HepG2 (cell line): ENCODE measurements at regions not wholly inside any gene's neighbourhood (a gene's known extent, or its start where the extent isn't known, plus 50 kb on each side); places are given as distances from the start of the nearest gene placed in this dataset.

Experiments used
- ATAC-seq: fragments of 200-7000 bp; cut with Tn5 transposase; 3 replicates; pipeline ENCODE4 v1.9.1; 2020; ENCODE audit warnings: mild to moderate bottlenecking, moderate library complexity
- BruUV-seq: library from RNA; stranded (reverse); fragments of 400-500 nt; replicated peaks from 2 replicates; lab custom pipeline; 2021; lab: Mats Ljungman, UMichigan
- CTCF ChIA-PET: fragments of 300-600 bp; formaldehyde crosslinking; extraction: SDS; loops from one replicate; lab custom pipeline; 2021; ENCODE audit warnings: low total read pairs, inconsistent platforms, low intra/inter-chr PET ratio; lab: Yijun Ruan, JAX
- POLR2A ChIA-PET: fragments of 350-600 bp; sonication (Branson Sonifier 250); formaldehyde crosslinking; loops from one replicate; lab custom pipeline; 2020; ENCODE audit warnings: antibody characterized with exemption, inconsistent platforms; lab: Yijun Ruan, JAX
- DNase-seq: peaks from one replicate; pipeline ENCODE4 v3.0.0-alpha.2; 2015; ENCODE audit warnings: low spot score
- FAIRE-seq: peaks from 3 replicates; lab custom pipeline; 2011; peaks lifted over from hg19 to GRCh38; lab: Jason Lieb, UNC
- H2AFZ ChIP-seq: one replicate; pipeline ENCODE4 v1.6.1; 2011; ENCODE audit warnings: low read length, inconsistent platforms
- H3K27ac ChIP-seq: fragments of 300-600 bp; 3 replicates; pipeline ENCODE4 v1.8.0; 2011; ENCODE audit warnings: mixed run types, mild to moderate bottlenecking, mixed read lengths, low read length, inconsistent platforms; ENCODE audit not compliant: insufficient read depth; ENCODE audit errors: extremely low read length
- H3K27me3 ChIP-seq, 2 experiments: fragments of 200-600 bp in 1 of 2; 2 replicates in 1 of 2; 3 replicates in 1 of 2; pipeline versions ENCODE4 v1.6.0 to v1.8.0; 2011; ENCODE audit warnings: low read length in 2 of 2, mild to moderate bottlenecking in 2 of 2, moderate library complexity in 2 of 2, inconsistent platforms in 1 of 2; ENCODE audit not compliant: insufficient read depth in 2 of 2, control insufficient read depth in 1 of 2
- H3K36me3 ChIP-seq, 2 experiments: fragments of 200-600 bp in 1 of 2; replicated peaks in 1 of 2; 2 replicates in 1 of 2; 3 replicates in 1 of 2; pipeline versions ENCODE4 v1.5.1 to v1.8.0; 2011; ENCODE audit warnings: low read length in 2 of 2, inconsistent platforms in 1 of 2; ENCODE audit not compliant: insufficient read depth in 2 of 2, control insufficient read depth in 1 of 2
- H3K4me1 ChIP-seq: 2 replicates; pipeline ENCODE4 v1.5.1; 2012; ENCODE audit warnings: low read length, inconsistent platforms; ENCODE audit not compliant: insufficient read depth
- H3K4me2 ChIP-seq: 2 replicates; pipeline ENCODE4 v1.6.0; 2011; ENCODE audit warnings: low read depth, low read length, inconsistent platforms
- H3K4me3 ChIP-seq, 3 experiments: fragments of 200-600 bp in 1 of 3; sonication (generic), shearing (Covaris generic) in 1 of 3; replicated peaks in 1 of 3; 2 replicates each; pipeline ENCODE4 v1.5.1; 2011 to 2016; ENCODE audit warnings: low read length in 3 of 3, inconsistent platforms in 2 of 3, low read depth in 2 of 3, mild to moderate bottlenecking in 2 of 3, control low read depth in 1 of 3, mixed read lengths in 1 of 3; ENCODE audit not compliant: insufficient read depth in 1 of 3
- H3K79me2 ChIP-seq: one replicate; pipeline ENCODE4 v1.6.1; 2011; ENCODE audit warnings: low read length, inconsistent platforms; ENCODE audit not compliant: insufficient read depth
- H3K9ac ChIP-seq: 2 replicates; pipeline ENCODE4 v1.6.0; 2011; ENCODE audit warnings: mild to moderate bottlenecking, low read depth, low read length, inconsistent platforms; ENCODE audit not compliant: insufficient read depth
- H3K9me3 ChIP-seq: 2 replicates; pipeline ENCODE4 v1.5.1; 2012; ENCODE audit warnings: mild to moderate bottlenecking, low read length
- H4K20me1 ChIP-seq: 2 replicates; pipeline ENCODE4 v1.6.0; 2011; ENCODE audit warnings: inconsistent platforms, mild to moderate bottlenecking, low read length, moderate library complexity; ENCODE audit not compliant: insufficient read depth
- AKAP8 ChIP-seq: sonication (generic); formaldehyde crosslinking; IDR thresholded peaks from 2 replicates; pipeline ENCODE4 v1.5.1; 2020; ENCODE audit warnings: mild to moderate bottlenecking, missing genetic modification reagents
- ATF6 ChIP-seq: sonication (generic); formaldehyde crosslinking; conservative IDR thresholded peaks from 2 replicates; pipeline ENCODE4 v1.4.0; 2020; ENCODE audit warnings: missing genetic modification reagents
- FOXC1 ChIP-seq: sonication (generic); formaldehyde crosslinking; IDR thresholded peaks from 2 replicates; pipeline ENCODE4 v1.8.0; 2022; ENCODE audit warnings: mild to moderate bottlenecking, missing genetic modification reagents, borderline replicate concordance
- MBD4 ChIP-seq: IDR thresholded peaks from 2 replicates; pipeline ENCODE4 v1.6.1; 2012; ENCODE audit warnings: low read length, inconsistent platforms, borderline replicate concordance
- MLXIP ChIP-seq: sonication (generic); formaldehyde crosslinking; IDR thresholded peaks from 2 replicates; pipeline ENCODE4 v1.9.0; 2021; ENCODE audit warnings: missing genetic modification reagents, borderline replicate concordance
- SMAD1 ChIP-seq: sonication (generic); formaldehyde crosslinking; IDR thresholded peaks from 2 replicates; pipeline ENCODE4 v1.4.0; 2020; ENCODE audit warnings: missing genetic modification reagents, low read depth, mild to moderate bottlenecking, borderline replicate concordance
- SMYD3 ChIP-seq: sonication (generic); formaldehyde crosslinking; IDR thresholded peaks from 2 replicates; pipeline ENCODE4 v1.8.1; 2023; ENCODE audit warnings: mild to moderate bottlenecking, missing genetic modification reagents
- ZBTB7A ChIP-seq: sonication (generic); formaldehyde crosslinking; IDR thresholded peaks from 2 replicates; pipeline ENCODE4 v1.8.0; 2022; ENCODE audit warnings: mild to moderate bottlenecking, missing genetic modification reagents
- ZNF761 ChIP-seq: sonication (generic); formaldehyde crosslinking; conservative IDR thresholded peaks from 2 replicates; pipeline ENCODE4 v1.4.0; 2020; ENCODE audit warnings: mild to moderate bottlenecking, missing genetic modification reagents
- ZUFSP ChIP-seq: sonication (generic); formaldehyde crosslinking; IDR thresholded peaks from 2 replicates; pipeline ENCODE4 v1.9.0; 2021; ENCODE audit warnings: missing genetic modification reagents, mild to moderate bottlenecking, borderline replicate concordance
- WGBS: methylation state at CpG from one replicate; pipeline ENCODE4 v1.1.6; 2017; ENCODE audit warnings: low lambda C conversion rate; 5-methylcytosine and 5-hydroxymethylcytosine counted together
- in situ Hi-C: cut with HindIII; loops from 2 replicates; pipeline ENCODE4 v1.10.0; 2017; ENCODE audit warnings: low pct_unique_long_range_greater_than_20kb; ENCODE audit not compliant: extremely low pct_ligation_motif_present
- intact Hi-C: fragments of 100-400 bp; cut with micrococcal nuclease; formaldehyde crosslinking; loops from one replicate; pipeline ENCODE4 v1.10.0; 2022; ENCODE audit not compliant: unreplicated experiment
- TF ChIP-seq, protein P1 (sequence below): sonication (generic); formaldehyde crosslinking; IDR thresholded peaks from 2 replicates; pipeline ENCODE4 v1.4.0; 2020; ENCODE audit warnings: missing genetic modification reagents
- TF ChIP-seq, protein P2 (sequence below): IDR thresholded peaks from 2 replicates; pipeline ENCODE4 v1.6.1; 2012; ENCODE audit warnings: inconsistent platforms
- TF ChIP-seq, protein P3 (sequence below): sonication (generic); formaldehyde crosslinking; IDR thresholded peaks from 2 replicates; pipeline ENCODE4 v1.4.0; 2020; ENCODE audit warnings: missing genetic modification reagents

- TF ChIP-seq, protein P1, sequence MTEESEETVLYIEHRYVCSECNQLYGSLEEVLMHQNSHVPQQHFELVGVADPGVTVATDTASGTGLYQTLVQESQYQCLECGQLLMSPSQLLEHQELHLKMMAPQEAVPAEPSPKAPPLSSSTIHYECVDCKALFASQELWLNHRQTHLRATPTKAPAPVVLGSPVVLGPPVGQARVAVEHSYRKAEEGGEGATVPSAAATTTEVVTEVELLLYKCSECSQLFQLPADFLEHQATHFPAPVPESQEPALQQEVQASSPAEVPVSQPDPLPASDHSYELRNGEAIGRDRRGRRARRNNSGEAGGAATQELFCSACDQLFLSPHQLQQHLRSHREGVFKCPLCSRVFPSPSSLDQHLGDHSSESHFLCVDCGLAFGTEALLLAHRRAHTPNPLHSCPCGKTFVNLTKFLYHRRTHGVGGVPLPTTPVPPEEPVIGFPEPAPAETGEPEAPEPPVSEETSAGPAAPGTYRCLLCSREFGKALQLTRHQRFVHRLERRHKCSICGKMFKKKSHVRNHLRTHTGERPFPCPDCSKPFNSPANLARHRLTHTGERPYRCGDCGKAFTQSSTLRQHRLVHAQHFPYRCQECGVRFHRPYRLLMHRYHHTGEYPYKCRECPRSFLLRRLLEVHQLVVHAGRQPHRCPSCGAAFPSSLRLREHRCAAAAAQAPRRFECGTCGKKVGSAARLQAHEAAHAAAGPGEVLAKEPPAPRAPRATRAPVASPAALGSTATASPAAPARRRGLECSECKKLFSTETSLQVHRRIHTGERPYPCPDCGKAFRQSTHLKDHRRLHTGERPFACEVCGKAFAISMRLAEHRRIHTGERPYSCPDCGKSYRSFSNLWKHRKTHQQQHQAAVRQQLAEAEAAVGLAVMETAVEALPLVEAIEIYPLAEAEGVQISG (CRISPR knock-in tag) = no peak
- TF ChIP-seq FOXC1 (no peak), MLXIP (CRISPR knock-in tag) (no peak), SMYD3 (no peak), MBD4 (no peak), SMAD1 (CRISPR knock-in tag) (no peak)
Observed at GRCh38 chr4:26130173-26130572, 190.6 kb upstream of the RBPJ start (continued).

DNA sequence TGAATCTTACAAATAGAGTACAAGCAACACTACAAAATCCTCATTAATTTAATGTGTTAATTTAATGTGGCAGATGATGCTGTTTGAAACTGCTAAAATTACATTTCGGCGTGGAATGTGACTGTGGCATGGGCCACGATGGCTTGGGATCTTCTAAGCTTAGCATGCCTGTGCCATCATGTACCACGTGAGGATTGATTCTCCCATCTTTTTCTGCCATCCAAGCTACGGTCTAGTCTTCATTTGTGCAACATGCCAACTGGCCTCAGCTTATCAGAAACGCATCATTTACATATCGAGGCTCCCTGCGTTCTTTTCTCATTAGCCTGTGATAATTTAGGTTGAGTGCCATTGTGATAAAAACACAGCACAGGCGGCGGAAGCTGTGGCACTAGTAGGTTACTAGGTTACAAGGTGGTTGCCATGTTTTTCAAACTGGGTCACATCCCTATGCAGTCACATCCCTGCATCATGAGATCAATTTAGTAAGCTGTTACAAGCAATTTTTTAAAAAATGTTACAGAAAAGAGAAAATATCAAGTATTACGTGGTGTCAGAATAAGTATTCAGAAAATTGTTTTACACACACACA lies 189.9 kb upstream of the RBPJ start:
- Histone ChIP-seq H3K27me3 (no peaks in the 10 kb centered on the region), H3K9ac (no peak overlapping the region), H4K20me1 (no peaks in the 10 kb centered on the region), H2AFZ (no peak overlapping the region), H3K9me3 (no peaks in the 10 kb centered on the region), H3K36me3 (no peaks in the 10 kb centered on the region), H3K4me2 (no peak overlapping the region), H3K79me2 (no peaks in the 10 kb centered on the region), H3K27ac (no peak overlapping the region), H3K4me3 (no peak overlapping the region), H3K4me1 (no peaks in the 10 kb centered on the region)
- intact Hi-C loops (loop anchor here (10.0 kb wide), 1 partner anchor 106 kb away; no protein-coding TSS in a partner anchor), in situ Hi-C loops (no loop called here)
- BruUV-seq = no TSS peak
- FAIRE-seq (no peak), ATAC-seq (no peak), DNase-seq (no peak)
- POLR2A ChIA-PET = no interaction called here
- 44% methylated on average over 11 of the region's 11 CpGs for WGBS
- CTCF ChIA-PET = interaction anchor here (1.1 kb wide), 1 partner anchor 49 kb away, joined by 3 read pairs; no protein-coding TSS in a partner anchor
- TF ChIP-seq AKAP8 (CRISPR knock-in tag) (no peak), ZUFSP (no peak), ZBTB7A (CRISPR knock-in tag) (no peak), ATF6 (no peak), ZNF761 (CRISPR knock-in tag) (no peak)
- TF ChIP-seq, protein P2, sequence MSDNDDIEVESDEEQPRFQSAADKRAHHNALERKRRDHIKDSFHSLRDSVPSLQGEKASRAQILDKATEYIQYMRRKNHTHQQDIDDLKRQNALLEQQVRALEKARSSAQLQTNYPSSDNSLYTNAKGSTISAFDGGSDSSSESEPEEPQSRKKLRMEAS = no peak
- TF ChIP-seq, protein P3, sequence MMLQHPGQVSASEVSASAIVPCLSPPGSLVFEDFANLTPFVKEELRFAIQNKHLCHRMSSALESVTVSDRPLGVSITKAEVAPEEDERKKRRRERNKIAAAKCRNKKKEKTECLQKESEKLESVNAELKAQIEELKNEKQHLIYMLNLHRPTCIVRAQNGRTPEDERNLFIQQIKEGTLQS (CRISPR knock-in tag) = no peak
